Sigmoid colon (tissue), 4 donors: ENCODE measurements at regions not wholly inside any gene's neighbourhood (a gene's known extent, or its start where the extent isn't known, plus 50 kb on each side); places are given as distances from the start of the nearest gene placed in this dataset.

Source experiments
- EP300 ChIP-seq, 4 donors: sonication (generic); formaldehyde crosslinking; IDR thresholded peaks; one replicate each; pipeline ENCODE4 v1.6.1; 2017; ENCODE audit warnings: antibody characterized with exemption in 4 of 4
- POLR2AphosphoS5 ChIP-seq, 4 donors: sonication (generic); formaldehyde crosslinking; IDR thresholded peaks; one replicate each; pipeline ENCODE4 v1.6.1; 2017; ENCODE audit warnings: antibody characterized with exemption in 4 of 4
- TF ChIP-seq, protein P1 (sequence below), 4 experiments: fragments of 450-650 bp in 3 of 4; fragments of 200-600 bp in 1 of 4; IDR thresholded peaks; one replicate each; pipeline ENCODE4 v1.5.1; 2016 to 2019; ENCODE audit warnings: antibody characterized with exemption in 4 of 4, mild to moderate bottlenecking in 3 of 4, moderate library complexity in 2 of 4

DNA sequence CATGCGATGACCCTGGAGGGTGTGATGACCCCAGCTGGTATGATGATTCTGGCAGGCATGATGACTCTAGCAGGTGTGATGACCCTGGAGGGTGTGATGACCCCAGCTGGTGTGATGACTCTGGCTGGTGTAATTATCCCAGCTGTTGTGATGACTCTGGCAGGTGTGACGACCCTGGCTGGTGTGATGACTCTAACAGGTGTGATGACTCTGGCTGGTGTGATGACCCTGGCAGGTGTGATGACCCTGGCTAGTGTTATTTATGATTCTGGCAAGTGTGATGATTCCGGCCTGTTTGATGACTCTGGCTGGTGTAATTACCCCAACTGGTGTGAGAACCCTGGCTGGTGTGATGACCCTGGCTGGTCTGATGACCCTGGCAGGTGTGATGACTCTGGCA, 427.2 kb downstream of the QKI start:
- TF ChIP-seq POLR2AphosphoS5 (IDR thresholded peaks at IDR 0.05) (no peak), EP300 (IDR thresholded peaks at IDR 0.05) (no peak)
- TF ChIP-seq, protein P1, sequence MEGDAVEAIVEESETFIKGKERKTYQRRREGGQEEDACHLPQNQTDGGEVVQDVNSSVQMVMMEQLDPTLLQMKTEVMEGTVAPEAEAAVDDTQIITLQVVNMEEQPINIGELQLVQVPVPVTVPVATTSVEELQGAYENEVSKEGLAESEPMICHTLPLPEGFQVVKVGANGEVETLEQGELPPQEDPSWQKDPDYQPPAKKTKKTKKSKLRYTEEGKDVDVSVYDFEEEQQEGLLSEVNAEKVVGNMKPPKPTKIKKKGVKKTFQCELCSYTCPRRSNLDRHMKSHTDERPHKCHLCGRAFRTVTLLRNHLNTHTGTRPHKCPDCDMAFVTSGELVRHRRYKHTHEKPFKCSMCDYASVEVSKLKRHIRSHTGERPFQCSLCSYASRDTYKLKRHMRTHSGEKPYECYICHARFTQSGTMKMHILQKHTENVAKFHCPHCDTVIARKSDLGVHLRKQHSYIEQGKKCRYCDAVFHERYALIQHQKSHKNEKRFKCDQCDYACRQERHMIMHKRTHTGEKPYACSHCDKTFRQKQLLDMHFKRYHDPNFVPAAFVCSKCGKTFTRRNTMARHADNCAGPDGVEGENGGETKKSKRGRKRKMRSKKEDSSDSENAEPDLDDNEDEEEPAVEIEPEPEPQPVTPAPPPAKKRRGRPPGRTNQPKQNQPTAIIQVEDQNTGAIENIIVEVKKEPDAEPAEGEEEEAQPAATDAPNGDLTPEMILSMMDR (IDR thresholded peaks at IDR 0.05): no peak
